Lower leg skin (tissue), 4 donors: ENCODE measurements at regions not wholly inside any gene's neighbourhood (a gene's known extent, or its start where the extent isn't known, plus 50 kb on each side); places are given as distances from the start of the nearest gene placed in this dataset.
"Not testable (repeated sequence)": the region's sequence is repeated elsewhere in the genome, so short reads cannot be mapped to it uniquely, and the experiment has no call there.

Source experiments
- DNase-seq, 2 donors: peaks; one replicate each; pipeline ENCODE4 v3.0.0-alpha.2; 2019; ENCODE audit warnings: low spot score in 2 of 2
- H3K4me3 ChIP-seq: fragments of 200-600 bp; sonication (generic); 2 replicates; pipeline ENCODE4 v1.5.1; 2017; ENCODE audit warnings: mild to moderate bottlenecking, low read depth; ENCODE audit not compliant: poor library complexity, severe bottlenecking
- POLR2A ChIP-seq, 2 donors: fragments of 450-650 bp; IDR thresholded peaks; one replicate each; pipeline ENCODE4 v1.6.1; 2016 to 2017; ENCODE audit warnings: antibody characterized with exemption in 2 of 2, mild to moderate bottlenecking in 1 of 2, moderate library complexity in 1 of 2
- WGBS, 2 donors: methylation state at CpG; one replicate each; pipeline ENCODE4 v1.1.5; 2018; 5-methylcytosine and 5-hydroxymethylcytosine counted together
- intact Hi-C: fragments of 100-400 bp; cut with DNase I; formaldehyde crosslinking; loops from one replicate; pipeline ENCODE4 v1.15.0; 2023; ENCODE audit warnings: low total_unique reads
- TF ChIP-seq, protein P1 (sequence below), 3 donors: fragments of 450-650 bp; IDR thresholded peaks; one replicate each; pipeline ENCODE4 v1.5.1; 2016; ENCODE audit warnings: antibody characterized with exemption in 3 of 3, mild to moderate bottlenecking in 3 of 3, moderate library complexity in 2 of 3

DNA sequence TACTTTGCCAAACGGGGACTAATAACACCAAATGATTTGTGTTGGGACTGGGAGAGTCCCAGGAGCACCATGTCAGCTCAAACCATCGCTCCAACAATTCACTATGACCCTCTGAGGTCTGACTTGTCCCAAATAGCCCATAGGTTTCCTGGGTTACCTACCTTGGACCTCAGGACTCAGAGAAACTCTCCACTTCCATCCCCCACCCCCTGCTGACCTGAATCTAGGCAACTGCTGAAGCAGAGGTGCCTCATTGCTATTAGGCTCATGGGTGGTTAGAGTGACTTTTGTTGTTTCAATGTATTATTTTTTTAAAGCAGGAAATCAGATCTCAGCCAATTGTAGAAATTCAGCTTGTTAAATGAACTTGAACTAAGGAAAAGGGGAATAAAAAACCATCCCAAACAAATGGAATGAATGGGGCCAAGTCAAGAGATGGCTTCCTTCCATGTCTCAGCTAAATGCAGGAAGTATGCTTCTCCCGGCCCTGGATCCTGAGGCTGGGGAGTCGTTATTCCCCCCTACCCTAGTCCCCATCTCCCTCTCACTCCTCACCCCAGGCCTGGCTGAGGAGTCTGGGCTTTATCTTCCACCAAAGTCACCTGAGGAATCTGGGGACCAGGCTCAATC lies 80.9 kb upstream of the SLC24A4 start:
- intact Hi-C loops, result no loop called here
- TF ChIP-seq POLR2A (IDR thresholded peaks at IDR 0.05), result no peak
- TF ChIP-seq, protein P1, sequence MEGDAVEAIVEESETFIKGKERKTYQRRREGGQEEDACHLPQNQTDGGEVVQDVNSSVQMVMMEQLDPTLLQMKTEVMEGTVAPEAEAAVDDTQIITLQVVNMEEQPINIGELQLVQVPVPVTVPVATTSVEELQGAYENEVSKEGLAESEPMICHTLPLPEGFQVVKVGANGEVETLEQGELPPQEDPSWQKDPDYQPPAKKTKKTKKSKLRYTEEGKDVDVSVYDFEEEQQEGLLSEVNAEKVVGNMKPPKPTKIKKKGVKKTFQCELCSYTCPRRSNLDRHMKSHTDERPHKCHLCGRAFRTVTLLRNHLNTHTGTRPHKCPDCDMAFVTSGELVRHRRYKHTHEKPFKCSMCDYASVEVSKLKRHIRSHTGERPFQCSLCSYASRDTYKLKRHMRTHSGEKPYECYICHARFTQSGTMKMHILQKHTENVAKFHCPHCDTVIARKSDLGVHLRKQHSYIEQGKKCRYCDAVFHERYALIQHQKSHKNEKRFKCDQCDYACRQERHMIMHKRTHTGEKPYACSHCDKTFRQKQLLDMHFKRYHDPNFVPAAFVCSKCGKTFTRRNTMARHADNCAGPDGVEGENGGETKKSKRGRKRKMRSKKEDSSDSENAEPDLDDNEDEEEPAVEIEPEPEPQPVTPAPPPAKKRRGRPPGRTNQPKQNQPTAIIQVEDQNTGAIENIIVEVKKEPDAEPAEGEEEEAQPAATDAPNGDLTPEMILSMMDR (IDR thresholded peaks at IDR 0.05), result no peak
- no peak for DNase-seq
- WGBS, 2 donors, result 57 to 65% methylated on average over 4 of the region's 4 CpGs
- no peak overlapping the region for H3K4me3 ChIP-seq

DNA sequence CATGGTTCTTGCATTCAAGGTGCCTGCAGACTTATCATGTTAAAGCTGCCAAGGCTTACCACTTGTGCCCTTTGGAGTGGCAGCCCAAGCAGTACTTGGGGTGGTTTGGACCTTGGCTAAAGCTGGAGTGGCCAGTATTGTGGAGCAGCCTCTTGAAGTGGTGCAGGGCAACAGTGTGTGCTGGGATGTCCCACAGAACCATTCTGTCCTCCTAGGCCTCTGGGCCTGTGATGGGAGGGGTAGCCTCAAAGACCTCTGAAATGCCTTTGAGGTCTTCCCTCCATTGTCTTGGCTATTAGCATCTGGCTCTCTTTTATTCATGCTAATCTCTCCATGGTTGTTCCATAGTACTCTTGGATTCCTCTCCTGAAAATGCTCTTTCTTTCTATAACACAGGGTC lies 78.2 kb upstream of the SLC24A4 start:
- H3K4me3 ChIP-seq, result no peak overlapping the region
- intact Hi-C loops, result no loop called here
- DNase-seq, result no peak
- TF ChIP-seq, protein P1 (IDR thresholded peaks at IDR 0.05), result no peak
- no peak for TF ChIP-seq POLR2A (IDR thresholded peaks at IDR 0.05)

DNA sequence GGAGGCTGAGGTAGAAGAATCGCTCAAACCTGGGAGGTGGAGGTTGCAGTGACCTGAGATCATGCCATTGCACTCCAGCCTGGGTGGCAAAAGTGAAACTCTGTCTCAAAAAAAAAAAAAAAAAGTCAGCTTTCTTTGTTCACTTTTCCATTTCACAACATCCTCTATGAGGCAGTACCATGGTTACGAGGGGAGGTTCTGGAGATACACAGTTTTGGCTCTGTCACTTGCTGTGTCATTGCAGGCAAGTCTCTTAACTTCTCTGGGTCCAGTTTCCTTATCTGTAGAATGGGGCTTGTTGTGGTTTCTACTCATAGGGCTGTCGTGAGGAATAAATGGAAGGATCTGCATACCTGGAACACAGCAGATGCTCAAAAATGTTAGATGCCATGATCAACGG lies 75.6 kb upstream of the SLC24A4 start:
- no peak for DNase-seq
- TF ChIP-seq POLR2A (IDR thresholded peaks at IDR 0.05), result no peak
- TF ChIP-seq, protein P1 (IDR thresholded peaks at IDR 0.05), result no peak
- 88 to 91% methylated on average over 4 of the region's 4 CpGs for WGBS, 2 donors
- H3K4me3 ChIP-seq, result no peak overlapping the region
- intact Hi-C loops, result no loop called here

DNA sequence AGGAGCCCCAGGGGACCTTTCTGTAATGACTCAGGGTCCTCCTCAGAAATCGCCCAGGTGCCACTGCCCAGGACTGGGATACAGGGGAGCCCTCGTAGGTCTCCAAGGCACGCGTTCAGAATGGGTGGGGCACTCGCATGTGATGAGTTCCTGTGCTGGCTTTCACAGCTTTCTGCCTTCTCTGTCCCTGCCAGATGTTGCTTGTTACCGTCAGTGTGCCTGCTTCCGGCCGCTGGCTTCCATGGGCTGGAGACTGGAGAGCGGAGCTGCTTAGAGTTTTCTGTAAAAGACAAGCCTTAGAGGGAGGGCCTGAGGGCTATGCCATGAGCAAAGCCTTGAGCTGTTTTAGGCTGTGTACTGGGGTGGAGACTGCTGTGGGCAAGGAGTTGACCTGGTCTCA lies 75.0 kb upstream of the SLC24A4 start:
- 43 to 54% methylated on average over 9 of the region's 9 CpGs for WGBS, 2 donors
- intact Hi-C loops, result no loop called here
- TF ChIP-seq, protein P1 (IDR thresholded peaks at IDR 0.05), result no peak
- TF ChIP-seq POLR2A (IDR thresholded peaks at IDR 0.05), result no peak

DNA sequence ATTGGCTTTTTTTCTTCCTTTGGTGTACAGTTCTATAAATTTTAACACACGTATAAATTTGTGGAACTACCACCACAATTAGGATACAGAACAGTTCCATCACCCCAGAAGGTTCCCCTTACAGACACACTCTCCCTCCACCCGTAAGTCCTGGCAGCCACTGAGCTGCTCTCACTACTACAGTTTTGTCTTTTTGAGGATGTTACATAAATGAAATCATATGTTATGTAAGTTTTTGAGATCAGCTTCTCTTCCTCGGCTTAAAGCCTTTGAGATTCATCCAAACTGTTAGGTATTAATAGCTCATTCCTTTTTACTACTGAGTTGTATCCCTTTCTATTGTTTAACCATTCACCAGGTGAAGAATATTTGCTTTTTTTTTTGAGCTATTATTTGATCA lies 74.3 kb upstream of the SLC24A4 start:
- intact Hi-C loops, result no loop called here
- TF ChIP-seq POLR2A (IDR thresholded peaks at IDR 0.05), result no peak
- TF ChIP-seq, protein P1 (IDR thresholded peaks at IDR 0.05), result no peak
- H3K4me3 ChIP-seq, result no peak overlapping the region
- WGBS, 2 donors, result 38 to 42% methylated on average over 3 of the region's 3 CpGs
- no peak for DNase-seq

More for the DNA sequence above, 75.0 kb upstream of the SLC24A4 start:
- H3K4me3 ChIP-seq, result no peak overlapping the region
- no peak for DNase-seq

DNA sequence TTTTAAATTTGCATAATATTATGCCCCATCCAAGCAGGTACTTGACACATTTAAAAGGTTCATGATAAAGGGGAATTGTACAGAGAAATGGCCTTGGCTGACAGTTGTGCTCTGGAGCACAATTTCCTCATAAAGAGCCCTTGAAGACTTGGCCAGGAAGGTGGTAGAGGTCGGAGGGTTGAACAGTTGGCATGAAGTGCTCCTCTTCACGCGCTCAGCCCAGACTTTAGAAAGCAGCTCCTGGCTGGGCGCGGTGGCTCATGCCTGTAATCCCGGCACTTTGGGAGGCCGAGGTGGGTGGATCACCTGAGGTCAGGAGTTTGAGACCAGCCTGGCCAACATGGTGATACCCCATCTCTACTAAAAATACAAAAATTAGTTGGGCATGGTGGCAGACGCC lies 72.6 kb upstream of the SLC24A4 start:
- intact Hi-C loops, DNase-seq, H3K4me3 ChIP-seq: not testable (repeated sequence)
- WGBS, 2 donors, result 78 to 83% methylated on average over 8 of the region's 8 CpGs
